BLaER1 treated with 17β-estradiol and CSF1 and Interleukin-3, amounts not matched to agents 10 nM and 100 nM (cell line): ENCODE measurements at regions not wholly inside any gene's neighbourhood (a gene's known extent, or its start where the extent isn't known, plus 50 kb on each side); places are given as distances from the start of the nearest gene placed in this dataset.

ENCODE experiments used
- H3K27ac ChIP-seq, 11 experiments: shearing (Covaris generic); formaldehyde crosslinking; 2 replicates each; pipeline ENCODE4 v1.8.1; 2022
- H3K27me3 ChIP-seq, 11 experiments: shearing (Covaris generic); formaldehyde crosslinking; 2 replicates each; pipeline ENCODE4 v1.8.1; 2022
- H3K36me3 ChIP-seq, 11 experiments: shearing (Covaris generic); formaldehyde crosslinking; 2 replicates each; pipeline ENCODE4 v1.8.1; 2022
- H3K4me1 ChIP-seq, 10 experiments: shearing (Covaris generic); formaldehyde crosslinking; 2 replicates each; pipeline ENCODE4 v1.8.1; 2022
- H3K4me2 ChIP-seq, 11 experiments: shearing (Covaris generic); formaldehyde crosslinking; 2 replicates each; pipeline ENCODE4 v1.8.1; 2022
- H3K4me3 ChIP-seq, 10 experiments: shearing (Covaris generic); formaldehyde crosslinking; 2 replicates each; pipeline ENCODE4 v1.8.1; 2022
- H3K9ac ChIP-seq, 11 experiments: shearing (Covaris generic); formaldehyde crosslinking; 2 replicates each; pipeline ENCODE4 v1.8.1; 2022
- H3K9me3 ChIP-seq, 11 experiments: shearing (Covaris generic); formaldehyde crosslinking; replicated peaks in 1 of 11; 2 replicates each; pipeline ENCODE4 v1.8.1; 2022
- H4K20me1 ChIP-seq, 11 experiments: shearing (Covaris generic); formaldehyde crosslinking; 2 replicates each; pipeline ENCODE4 v1.8.1; 2022
- Cebpa-rat ChIP-seq, 11 experiments: shearing (Covaris generic); IDR thresholded peaks; 2 replicates each; pipeline ENCODE4 v1.8.1; 2022

DNA sequence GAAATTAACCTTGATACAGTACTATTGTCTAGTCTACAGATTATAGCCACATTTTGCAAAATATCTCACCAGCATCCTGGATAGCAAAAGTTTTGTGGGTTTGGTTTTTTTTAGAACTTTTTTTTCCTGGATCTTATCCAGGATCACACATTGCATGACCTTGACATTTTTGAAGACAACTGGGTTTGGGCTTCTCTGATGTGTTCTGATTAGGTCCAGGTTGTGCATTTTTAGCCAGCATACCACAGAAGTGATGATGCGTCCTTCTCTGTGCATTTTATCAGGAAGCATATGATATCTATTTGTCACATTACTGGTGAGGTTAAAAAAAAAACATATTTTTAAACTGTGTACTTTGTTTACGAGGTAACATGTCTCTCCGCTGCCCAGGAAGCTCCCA is 221.0 kb upstream of the OSR1 start:
- peak overlapping the region in 5 of 11 experiments; percentile 9 to 68 (median 15); a peak in 7 of 22 replicates for H3K4me2 ChIP-seq
- no peaks in the 10 kb centered on the region for H4K20me1 ChIP-seq
- peaks cover 0 to 4% (median 0%) of the 10 kb centered on the region in 11 experiments; a peak in 1 of 22 replicates for H3K9me3 ChIP-seq
- H3K36me3 ChIP-seq: no peaks in the 10 kb centered on the region
- TF ChIP-seq Cebpa-rat (IDR thresholded peaks at IDR 0.05): no peak
- no peaks in the 10 kb centered on the region for H3K27me3 ChIP-seq
- H3K4me1 ChIP-seq: peaks cover 0 to 17% (median 12%) of the 10 kb centered on the region in 10 experiments; a peak in 15 of 20 replicates
- H3K9ac ChIP-seq: no peak overlapping the region
- H3K4me3 ChIP-seq: no peak overlapping the region
- H3K27ac ChIP-seq: no peak overlapping the region

- no peaks in the 10 kb centered on the region for H3K36me3 ChIP-seq
Observed at GRCh38 chr2:19577723-19578122, 219.3 kb upstream of the OSR1 start.

DNA sequence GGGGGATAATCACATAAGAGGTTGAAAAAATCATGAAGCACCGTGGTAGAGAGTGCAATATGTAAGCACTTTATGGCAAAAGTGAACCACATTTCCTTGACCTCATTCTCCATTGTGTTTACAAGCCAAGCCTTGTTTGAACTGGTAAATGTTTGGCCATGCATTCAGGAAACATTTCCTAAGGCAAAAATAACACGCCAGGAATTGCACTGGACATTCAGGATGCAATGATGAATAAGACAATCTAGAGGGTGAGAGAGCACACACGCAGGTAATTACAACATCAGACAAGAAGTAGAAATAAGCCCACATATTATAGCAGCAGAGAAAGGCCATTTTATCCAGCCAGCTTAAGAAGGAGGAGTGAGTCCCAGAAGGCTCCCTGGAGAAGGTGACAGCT is 218.0 kb upstream of the OSR1 start:
- Histone ChIP-seq H3K4me3 (no peak overlapping the region), H4K20me1 (no peaks in the 10 kb centered on the region), H3K9me3 (no peaks in the 10 kb centered on the region), H3K27me3 (no peaks in the 10 kb centered on the region), H3K4me1 (peaks cover 0 to 18% (median 12%) of the 10 kb centered on the region in 10 experiments; a peak in 15 of 20 replicates), H3K27ac (no peak overlapping the region), H3K9ac (no peak overlapping the region), H3K36me3 (no peaks in the 10 kb centered on the region), H3K4me2 (no peak overlapping the region)
- no peak for TF ChIP-seq Cebpa-rat (IDR thresholded peaks at IDR 0.05)

More at GRCh38 chr2:19577723-19578122, 219.3 kb upstream of the OSR1 start:
- Histone ChIP-seq H3K4me2 (no peak overlapping the region), H3K9ac (no peak overlapping the region), H3K27me3 (no peaks in the 10 kb centered on the region), H3K27ac (no peak overlapping the region), H3K4me3 (no peak overlapping the region), H4K20me1 (no peaks in the 10 kb centered on the region), H3K4me1 (peaks cover 0 to 18% (median 12%) of the 10 kb centered on the region in 10 experiments; a peak in 15 of 20 replicates), H3K9me3 (no peaks in the 10 kb centered on the region)
- TF ChIP-seq Cebpa-rat (IDR thresholded peaks at IDR 0.05): no peak

GRCh38 chr2:19575641-19576040 is 217.2 kb upstream of the OSR1 start:
- Histone ChIP-seq H3K9me3 (no peaks in the 10 kb centered on the region), H3K4me1 (peaks cover 0 to 18% (median 12%) of the 10 kb centered on the region in 10 experiments; a peak in 15 of 20 replicates), H3K36me3 (no peaks in the 10 kb centered on the region), H3K27ac (no peak overlapping the region), H3K9ac (no peak overlapping the region), H3K27me3 (no peaks in the 10 kb centered on the region), H4K20me1 (no peaks in the 10 kb centered on the region), H3K4me2 (no peak overlapping the region), H3K4me3 (no peak overlapping the region)
- TF ChIP-seq Cebpa-rat (IDR thresholded peaks at IDR 0.05): no peak

GRCh38 chr2:19574778-19575260 is 216.4 kb upstream of the OSR1 start:
- no peak overlapping the region for H3K9ac ChIP-seq
- H3K4me1 ChIP-seq: peaks cover 0 to 10% (median 7%) of the 10 kb centered on the region in 10 experiments; a peak in 14 of 20 replicates
- H3K9me3 ChIP-seq: no peaks in the 10 kb centered on the region
- H3K36me3 ChIP-seq: no peaks in the 10 kb centered on the region
- no peaks in the 10 kb centered on the region for H3K27me3 ChIP-seq
- no peaks in the 10 kb centered on the region for H4K20me1 ChIP-seq
- peak overlapping the region in 4 of 11 experiments; percentile 8 to 12 (median 10); a peak in 3 of 22 replicates for H3K4me2 ChIP-seq
- H3K4me3 ChIP-seq: no peak overlapping the region
- TF ChIP-seq Cebpa-rat (IDR thresholded peaks at IDR 0.05): no peak
- no peak overlapping the region for H3K27ac ChIP-seq

- Histone ChIP-seq H3K4me3 (no peak overlapping the region), H3K4me1 (peaks cover 0 to 8% (median 4%) of the 10 kb centered on the region in 10 experiments; a peak in 11 of 20 replicates), H3K4me2 (no peak overlapping the region), H3K36me3 (no peaks in the 10 kb centered on the region), H4K20me1 (no peaks in the 10 kb centered on the region), H3K9ac (no peak overlapping the region), H3K27me3 (no peaks in the 10 kb centered on the region), H3K27ac (no peak overlapping the region), H3K9me3 (no peaks in the 10 kb centered on the region)
- no peak for TF ChIP-seq Cebpa-rat (IDR thresholded peaks at IDR 0.05)
Observed at GRCh38 chr2:19573784-19574183, 215.4 kb upstream of the OSR1 start.

GRCh38 chr2:19571773-19572172 is 213.3 kb upstream of the OSR1 start:
- H3K9ac ChIP-seq: no peak overlapping the region
- H3K4me1 ChIP-seq: peaks cover 0 to 8% (median 4%) of the 10 kb centered on the region in 10 experiments; a peak in 11 of 20 replicates

GRCh38 chr2:19569300-19569791 is 210.9 kb upstream of the OSR1 start:
- no peak overlapping the region for H3K27ac ChIP-seq
- no peaks in the 10 kb centered on the region for H4K20me1 ChIP-seq
- no peak overlapping the region for H3K9ac ChIP-seq
- no peak overlapping the region for H3K4me2 ChIP-seq
- no peaks in the 10 kb centered on the region for H3K36me3 ChIP-seq
- H3K9me3 ChIP-seq: no peaks in the 10 kb centered on the region
- H3K27me3 ChIP-seq: no peaks in the 10 kb centered on the region
- H3K4me1 ChIP-seq: peaks cover 0 to 2% (median 0%) of the 10 kb centered on the region in 10 experiments; a peak in 5 of 20 replicates
- TF ChIP-seq Cebpa-rat (IDR thresholded peaks at IDR 0.05): no peak
- no peak overlapping the region for H3K4me3 ChIP-seq

More at GRCh38 chr2:19571773-19572172, 213.3 kb upstream of the OSR1 start:
- TF ChIP-seq Cebpa-rat (IDR thresholded peaks at IDR 0.05): no peak
- H3K4me3 ChIP-seq: no peak overlapping the region
- H3K4me2 ChIP-seq: no peak overlapping the region
- no peak overlapping the region for H3K27ac ChIP-seq
- H4K20me1 ChIP-seq: no peaks in the 10 kb centered on the region
- no peaks in the 10 kb centered on the region for H3K9me3 ChIP-seq
- H3K27me3 ChIP-seq: no peaks in the 10 kb centered on the region
- no peaks in the 10 kb centered on the region for H3K36me3 ChIP-seq

- Histone ChIP-seq H3K9me3 (no peaks in the 10 kb centered on the region), H3K27me3 (no peaks in the 10 kb centered on the region), H3K4me1 (no peaks in the 10 kb centered on the region), H3K36me3 (no peaks in the 10 kb centered on the region), H3K9ac (no peak overlapping the region), H4K20me1 (no peaks in the 10 kb centered on the region), H3K4me2 (no peak overlapping the region), H3K27ac (no peak overlapping the region), H3K4me3 (no peak overlapping the region)
- no peak for TF ChIP-seq Cebpa-rat (IDR thresholded peaks at IDR 0.05)
Observed at GRCh38 chr2:19568809-19569208, 210.4 kb upstream of the OSR1 start.

DNA sequence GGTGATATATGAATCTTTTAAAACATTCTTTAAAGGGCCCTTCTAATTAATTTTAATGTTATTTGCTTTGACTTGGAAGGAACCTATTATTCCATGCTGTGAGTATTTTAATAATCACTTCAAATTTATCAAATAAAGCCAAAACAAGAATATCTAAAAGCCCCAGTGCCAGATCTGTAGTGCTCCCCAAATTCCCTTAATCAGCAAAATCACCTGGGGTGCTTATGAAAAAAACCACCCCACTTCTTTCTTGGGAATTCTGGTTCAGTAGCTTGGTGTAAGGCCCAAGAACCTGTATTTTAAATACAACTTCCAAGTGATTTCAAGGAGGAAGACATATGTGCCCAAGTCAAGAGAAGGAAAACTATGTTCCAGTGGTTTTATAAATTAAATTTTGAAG is 202.4 kb upstream of the OSR1 start:
- H4K20me1 ChIP-seq: no peaks in the 10 kb centered on the region
- H3K9ac ChIP-seq: no peak overlapping the region
- no peaks in the 10 kb centered on the region for H3K36me3 ChIP-seq
- peaks cover 10 to 18% (median 14%) of the 10 kb centered on the region in 10 experiments; a peak in 18 of 20 replicates for H3K4me1 ChIP-seq
- no peak overlapping the region for H3K27ac ChIP-seq
- no peak overlapping the region for H3K4me3 ChIP-seq
- no peak for TF ChIP-seq Cebpa-rat (IDR thresholded peaks at IDR 0.05)
- H3K27me3 ChIP-seq: no peaks in the 10 kb centered on the region
- H3K4me2 ChIP-seq: no peak overlapping the region
- no peaks in the 10 kb centered on the region for H3K9me3 ChIP-seq
